Mucosa of descending colon (tissue), 3 donors: ENCODE measurements at regions not wholly inside any gene's neighbourhood (a gene's known extent, or its start where the extent isn't known, plus 50 kb on each side); places are given as distances from the start of the nearest gene placed in this dataset.

Experiments used
- ATAC-seq: fragments of 200-7000 bp; cut with Tn5 transposase; one replicate; pipeline ENCODE4 v1.9.1; 2020; ENCODE audit warnings: mild to moderate bottlenecking, moderate library complexity
- DNase-seq, 3 donors: peaks; one replicate each; pipeline ENCODE4 v3.0.0-alpha.2; 2020
- H3K36me3 ChIP-seq: fragments of 200-600 bp; one replicate; pipeline ENCODE4 v1.8.0; 2021; ENCODE audit warnings: low read depth, mild to moderate bottlenecking
- H3K4me1 ChIP-seq: fragments of 200-600 bp; one replicate; pipeline ENCODE4 v1.8.0; 2021; ENCODE audit warnings: low read depth, mild to moderate bottlenecking
- H3K4me3 ChIP-seq: fragments of 200-600 bp; one replicate; pipeline ENCODE4 v1.8.0; 2021; ENCODE audit warnings: mild to moderate bottlenecking
- H3K9me3 ChIP-seq: fragments of 200-600 bp; one replicate; pipeline ENCODE4 v1.8.0; 2021; ENCODE audit warnings: mild to moderate bottlenecking
- CTCF ChIP-seq: fragments of 200-600 bp; IDR thresholded peaks from one replicate; pipeline ENCODE4 v1.8.0; 2022; ENCODE audit warnings: antibody characterized with exemption, mild to moderate bottlenecking
- intact Hi-C, 2 donors: fragments of 100-400 bp; cut with DNase I in 1 of 2; cut with micrococcal nuclease in 1 of 2; formaldehyde crosslinking; loops; one replicate each; pipeline versions ENCODE4 v1.11.0 to v1.11.1; 2022; cut with DNase I, micrococcal nuclease
- donor health status: DM: no; HTN: no; CAD: no; lungs with moderate emphysema.
- donor health status: DM: no; HTN: no; CAD: no.
- donor health status: DM: no; HTN: yes; CAD: no.

DNA sequence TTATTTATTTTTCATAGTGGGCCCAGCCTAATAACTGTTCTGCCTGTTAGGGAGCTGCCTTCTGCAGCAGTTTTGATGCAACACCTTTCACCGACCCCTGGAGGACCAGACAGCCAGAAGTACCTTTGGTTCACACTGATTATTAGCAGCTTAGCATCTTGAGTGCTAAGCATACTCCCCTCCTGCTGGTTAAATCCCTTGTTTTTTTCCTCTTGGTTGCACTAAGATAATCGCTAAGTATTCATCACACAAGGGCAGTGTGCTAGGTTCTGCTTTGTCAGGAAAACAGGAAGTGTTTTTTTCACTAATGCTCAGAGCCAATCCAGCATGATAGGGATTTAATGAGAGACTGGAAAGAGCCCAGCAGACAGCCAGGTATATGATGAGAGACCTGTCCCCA is 437.0 kb downstream of the FUT8 start:
- TF ChIP-seq CTCF: no peak
- Histone ChIP-seq H3K4me1 (no peaks in the 10 kb centered on the region), H3K9me3 (no peaks in the 10 kb centered on the region), H3K4me3 (no peak overlapping the region), H3K36me3 (no peaks in the 10 kb centered on the region)
- no peak for ATAC-seq
- DNase-seq: no peak
- intact Hi-C loops: no loop called here

DNA sequence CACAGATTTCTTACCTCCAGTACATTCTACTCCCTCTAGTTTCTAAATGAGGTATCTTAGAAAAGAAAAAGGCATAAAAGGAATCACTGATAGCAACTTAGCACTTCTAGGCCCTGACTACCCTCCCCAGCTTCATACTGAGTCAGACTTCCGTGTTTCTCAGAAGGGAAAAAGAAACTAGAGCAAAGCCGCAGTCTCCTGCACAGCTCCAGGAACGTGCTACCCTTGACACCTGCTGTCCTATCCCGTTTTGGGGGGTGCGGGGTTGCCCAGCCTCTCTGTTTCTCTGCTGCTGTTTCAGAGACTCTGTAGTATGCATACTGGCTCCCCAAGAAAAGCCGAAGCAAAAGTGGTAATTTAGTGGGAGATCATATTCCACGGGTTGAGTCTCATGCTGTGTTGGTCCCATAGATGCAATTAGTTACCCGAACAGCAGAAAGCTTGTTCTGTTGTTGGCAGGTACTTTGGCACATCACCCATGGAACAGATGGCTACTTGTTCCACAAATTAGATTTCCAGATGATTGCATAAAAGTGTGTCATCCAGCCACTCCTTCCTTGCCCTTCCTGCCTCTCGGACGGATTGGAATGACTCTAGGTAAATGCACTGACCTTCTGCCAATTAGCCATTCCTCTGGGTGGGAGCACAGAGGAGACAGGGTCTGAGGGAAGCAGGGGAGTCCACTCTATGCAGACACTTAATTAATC is 438.1 kb downstream of the FUT8 start:
- no peaks in the 10 kb centered on the region for H3K36me3 ChIP-seq
- H3K4me1 ChIP-seq: no peaks in the 10 kb centered on the region
- intact Hi-C loops: no loop called here
- no peak for TF ChIP-seq CTCF
- DNase-seq (peak in 2 of 3 donors; percentile 20 to 32), ATAC-seq (peak; percentile 70)
- H3K4me3 ChIP-seq: no peak overlapping the region
- H3K9me3 ChIP-seq: no peaks in the 10 kb centered on the region

DNA sequence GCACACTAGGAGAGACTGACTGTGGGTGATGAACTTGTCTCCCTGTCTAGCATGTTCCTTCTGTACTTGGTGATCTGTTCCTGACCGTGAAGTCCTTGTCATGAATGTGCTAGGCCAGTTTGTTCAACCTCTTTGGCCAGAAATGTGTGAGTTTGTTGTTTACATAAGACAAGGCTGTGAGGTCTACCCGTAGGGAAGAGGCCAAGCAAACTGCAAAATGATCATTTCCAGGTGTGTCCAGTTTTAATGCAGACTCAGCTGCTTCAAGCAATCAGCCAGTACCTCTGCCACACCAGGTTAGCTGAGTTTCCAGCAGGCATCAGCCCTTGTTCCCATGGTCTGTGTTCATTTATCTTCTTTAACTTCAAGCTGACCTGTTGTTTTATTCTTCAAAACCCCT is 440.2 kb downstream of the FUT8 start:
- no peak for TF ChIP-seq CTCF
- H3K36me3 ChIP-seq: no peaks in the 10 kb centered on the region
- intact Hi-C loops: no loop called here
- H3K4me1 ChIP-seq: no peaks in the 10 kb centered on the region
- DNase-seq (no peak), ATAC-seq (no peak)
- no peaks in the 10 kb centered on the region for H3K9me3 ChIP-seq
- no peak overlapping the region for H3K4me3 ChIP-seq

GRCh38 chr14:65853407-65853955 is 441.0 kb downstream of the FUT8 start:
- DNase-seq: no peak
- Histone ChIP-seq H3K9me3 (no peaks in the 10 kb centered on the region), H3K4me3 (no peak overlapping the region), H3K36me3 (no peaks in the 10 kb centered on the region), H3K4me1 (no peaks in the 10 kb centered on the region)
- TF ChIP-seq CTCF: no peak
- ATAC-seq: no peak
- intact Hi-C loops: no loop called here

DNA sequence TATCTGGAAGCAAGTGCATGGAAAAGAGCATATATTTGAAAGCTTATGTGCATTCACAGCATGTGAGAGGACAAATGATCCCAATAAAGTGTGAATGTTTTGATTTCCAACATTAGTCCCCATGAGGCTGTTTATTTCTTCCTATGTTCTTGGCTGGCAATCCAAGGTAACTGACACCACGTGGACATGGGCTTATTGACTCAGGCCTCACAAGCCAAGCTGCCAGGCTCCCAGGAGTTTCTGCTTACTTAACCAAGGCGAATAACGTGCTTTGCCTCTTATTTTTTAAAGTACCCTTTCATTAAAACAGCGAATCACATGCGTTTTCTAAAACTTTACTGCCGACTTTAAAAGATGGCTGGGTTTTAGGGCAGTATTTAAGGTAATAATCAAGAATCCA is 441.7 kb downstream of the FUT8 start:
- ATAC-seq (no peak), DNase-seq (no peak)
- intact Hi-C loops: no loop called here
- Histone ChIP-seq H3K36me3 (no peaks in the 10 kb centered on the region), H3K9me3 (no peaks in the 10 kb centered on the region), H3K4me1 (no peaks in the 10 kb centered on the region), H3K4me3 (no peak overlapping the region)
- no peak for TF ChIP-seq CTCF
